GM18498 (cell line): ENCODE measurements at regions not wholly inside any gene's neighbourhood (a gene's known extent, or its start where the extent isn't known, plus 50 kb on each side); places are given as distances from the start of the nearest gene placed in this dataset.
A peak's percentile ranks its signal among the peaks of the same experiment; 100 is the strongest.
"Not testable (repeated sequence)": the region's sequence is repeated elsewhere in the genome, so short reads cannot be mapped to it uniquely, and the experiment has no call there.

Experiments used
- ATAC-seq: cut with Tn5 transposase; IDR thresholded peaks from one replicate; pipeline ENCODE4 v1.9.1; 2021; ENCODE audit warnings: mild to moderate bottlenecking, moderate library complexity; ENCODE audit not compliant: unreplicated experiment

- ATAC-seq = no peak
These were observed 96.5 kb downstream of the ING1 start for GRCh38 chr13:110809871-110810486.

GRCh38 chr13:110811008-110811720, 97.7 kb downstream of the ING1 start:
- no peak for ATAC-seq

- no peak for ATAC-seq
These were observed 98.2 kb downstream of the ING1 start for GRCh38 chr13:110811771-110812120.

GRCh38 chr13:110812121-110812868, 98.8 kb downstream of the ING1 start:
- no peak for ATAC-seq

- ATAC-seq = no peak
These were observed 99.6 kb downstream of the ING1 start for GRCh38 chr13:110812869-110813645.

GRCh38 chr13:110813646-110814624, 100.4 kb downstream of the ING1 start:
- no peak for ATAC-seq

- ATAC-seq = no peak
These were observed 99.2 kb downstream of the ANKRD10 start for GRCh38 chr13:110815471-110816204.

- no peak for ATAC-seq
These were observed 98.4 kb downstream of the ANKRD10 start for GRCh38 chr13:110816500-110816899.

- no peak for ATAC-seq
These were observed 97.7 kb downstream of the ANKRD10 start for GRCh38 chr13:110817143-110817542.

- no peak for ATAC-seq
These were observed 96.1 kb downstream of the ANKRD10 start for GRCh38 chr13:110818747-110819146.

- ATAC-seq = peak; percentile 84
These were observed 95.5 kb downstream of the ANKRD10 start for GRCh38 chr13:110819203-110820014.

GRCh38 chr13:110820322-110820721, 94.5 kb downstream of the ANKRD10 start:
- ATAC-seq = no peak

- ATAC-seq = not testable (repeated sequence)
These were observed 92.8 kb downstream of the ANKRD10 start for GRCh38 chr13:110821837-110822668.

- no peak for ATAC-seq
These were observed 92.3 kb downstream of the ANKRD10 start for GRCh38 chr13:110822669-110822945.

GRCh38 chr13:110824702-110825300, 90.1 kb downstream of the ANKRD10 start:
- no peak for ATAC-seq

GRCh38 chr13:110825516-110825915, 89.4 kb downstream of the ANKRD10 start:
- no peak for ATAC-seq

- no peak for ATAC-seq
These were observed 88.8 kb downstream of the ANKRD10 start for GRCh38 chr13:110826101-110826500.
